Natural killer cell treated with Interleukin-12 subunit alpha and Interleukin-12 subunit beta and Interleukin-15 and Interleukin-18, amount 100 ng/mL, for 72 hours (primary cell): ENCODE measurements at regions not wholly inside any gene's neighbourhood (a gene's known extent, or its start where the extent isn't known, plus 50 kb on each side); places are given as distances from the start of the nearest gene placed in this dataset.
"Not testable (repeated sequence)": the region's sequence is repeated elsewhere in the genome, so short reads cannot be mapped to it uniquely, and the experiment has no call there.

Experiments used
- ATAC-seq, 2 donors: fragments of 150-1000 bp; cut with Tn5 transposase in 1 of 2; sonication (Bioruptor Pico), chemical (Tn5 transposase) in 1 of 2; 2 replicates each; pipeline ENCODE4 v1.10.0; 2021
- DNase-seq: peaks from one replicate; pipeline ENCODE4 v3.0.0; 2022; ENCODE audit warnings: low spot score
- H3K27ac Mint-ChIP-seq, 2 donors: 1 replicate in 1 of 2; 2 replicates in 1 of 2; pipeline ENCODE4 v1.8.0; 2022; ENCODE audit warnings: mixed read lengths in 2 of 2, mild to moderate bottlenecking in 1 of 2, moderate library complexity in 1 of 2
- H3K27me3 Mint-ChIP-seq, 2 donors: 1 replicate in 1 of 2; 2 replicates in 1 of 2; pipeline ENCODE4 v1.8.0; 2022; ENCODE audit warnings: mixed read lengths in 2 of 2
- H3K36me3 Mint-ChIP-seq: one replicate; pipeline ENCODE4 v1.8.0; 2022; ENCODE audit warnings: mixed read lengths
- H3K4me1 Mint-ChIP-seq, 2 donors: 1 replicate in 1 of 2; 2 replicates in 1 of 2; pipeline ENCODE4 v1.8.0; 2022; ENCODE audit warnings: low read depth in 2 of 2, mixed read lengths in 2 of 2, mild to moderate bottlenecking in 1 of 2
- H3K4me3 Mint-ChIP-seq: one replicate; pipeline ENCODE4 v1.8.0; 2022; ENCODE audit warnings: mixed read lengths
- H3K9me3 Mint-ChIP-seq: 2 replicates; pipeline ENCODE4 v1.8.0; 2022; ENCODE audit warnings: mixed read lengths

DNA sequence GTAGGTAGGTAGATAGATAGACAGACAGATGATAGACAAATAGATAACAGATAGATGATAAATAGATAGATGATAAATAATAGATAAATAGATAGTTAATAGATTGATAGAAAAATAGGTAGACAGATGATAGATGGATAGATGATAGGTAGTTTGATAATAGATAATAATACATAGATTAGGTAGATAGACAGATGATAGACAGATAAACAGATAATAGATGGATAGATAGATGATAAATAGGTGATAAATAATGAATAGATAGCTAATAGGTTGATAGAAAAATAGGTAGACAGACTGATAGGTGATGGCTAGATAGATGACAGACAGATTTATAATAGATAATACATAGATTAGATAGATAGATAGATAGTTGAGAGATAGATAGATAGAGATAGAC, 350.5 kb upstream of the DPP6 start:
- Mint-ChIP-seq H3K4me3 (no peak overlapping the region), H3K4me1 (no peaks in the 10 kb centered on the region), H3K36me3 (no peaks in the 10 kb centered on the region), H3K27me3 (no peaks in the 10 kb centered on the region), H3K27ac (no peak overlapping the region), H3K9me3 (peaks cover 17% of the 10 kb centered on the region)
- DNase-seq: no peak
- ATAC-seq: no peak

DNA sequence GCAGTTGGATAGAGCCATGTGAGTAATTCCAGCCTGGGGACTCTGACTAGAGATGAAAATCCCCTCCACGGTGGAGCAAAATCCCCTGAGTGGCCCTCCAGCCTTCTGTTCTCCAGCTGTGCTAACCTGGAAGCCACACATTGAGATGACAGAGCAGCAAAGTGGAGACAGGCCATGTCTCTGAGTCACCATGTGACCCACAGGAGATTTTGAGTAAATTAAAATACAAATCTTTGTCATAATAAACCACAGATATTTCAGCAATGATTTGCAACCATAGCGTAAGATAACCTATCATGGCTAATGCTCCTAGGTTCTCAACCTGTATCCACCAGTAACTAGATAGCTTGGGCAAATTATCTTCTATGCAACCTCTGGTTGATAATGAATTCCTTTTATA, 328.3 kb upstream of the DPP6 start:
- not testable (repeated sequence) for DNase-seq, H3K4me3 Mint-ChIP-seq, H3K9me3 Mint-ChIP-seq, H3K4me1 Mint-ChIP-seq, H3K27me3 Mint-ChIP-seq, H3K36me3 Mint-ChIP-seq, H3K27ac Mint-ChIP-seq
- ATAC-seq: peak in 1 of 2 donors; percentile 43

- H3K36me3 Mint-ChIP-seq, DNase-seq, H3K9me3 Mint-ChIP-seq, H3K4me3 Mint-ChIP-seq, H3K4me1 Mint-ChIP-seq, H3K27me3 Mint-ChIP-seq, H3K27ac Mint-ChIP-seq: not testable (repeated sequence)
- ATAC-seq: peak in 1 of 2 donors; percentile 27
Observed at GRCh38 chr7:153731504-153731903, 320.7 kb upstream of the DPP6 start.

DNA sequence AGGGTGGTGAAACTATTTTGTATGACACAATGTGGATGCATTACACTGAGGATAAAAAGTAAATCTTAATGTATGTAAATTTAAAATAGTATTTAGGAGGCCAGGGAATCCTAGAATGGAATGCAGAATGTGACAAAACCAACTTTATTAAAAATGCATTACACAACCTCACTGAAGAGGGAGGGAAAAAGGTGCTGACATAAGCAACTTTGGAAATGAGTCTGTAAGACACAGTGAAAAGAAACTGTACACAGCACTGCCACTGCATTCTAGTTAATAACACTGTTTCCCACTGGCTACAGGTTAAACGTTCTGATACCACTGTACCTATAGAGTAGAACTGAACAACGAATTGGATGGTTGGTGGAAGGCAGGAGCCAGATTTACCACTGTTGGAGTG, 308.8 kb upstream of the DPP6 start:
- not testable (repeated sequence) for H3K27me3 Mint-ChIP-seq, ATAC-seq, H3K27ac Mint-ChIP-seq, DNase-seq, H3K4me3 Mint-ChIP-seq, H3K4me1 Mint-ChIP-seq, H3K36me3 Mint-ChIP-seq, H3K9me3 Mint-ChIP-seq

- not testable (repeated sequence) for H3K4me3 Mint-ChIP-seq, ATAC-seq, H3K27ac Mint-ChIP-seq
Observed at GRCh38 chr7:153747969-153748368, 304.2 kb upstream of the DPP6 start.

DNA sequence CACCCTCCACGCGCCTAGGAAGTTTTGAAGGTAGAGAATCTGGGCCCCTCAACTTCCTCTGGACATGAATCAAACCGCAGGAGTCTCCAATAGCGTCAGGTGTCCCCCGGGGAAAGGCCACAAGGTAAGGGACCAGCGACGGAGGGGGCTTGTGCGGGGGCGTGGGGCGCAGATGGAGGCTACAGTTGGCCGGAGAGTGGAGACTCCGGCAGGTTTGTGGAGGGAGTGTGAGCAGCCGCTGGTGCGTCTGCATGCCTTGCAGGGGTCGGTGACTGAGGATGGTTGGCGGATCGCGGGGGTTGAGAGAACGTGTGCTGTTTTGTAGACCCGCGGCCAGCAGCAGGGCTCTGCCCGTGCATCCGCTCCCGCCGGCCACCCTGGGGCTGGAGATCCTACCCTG, 303.3 kb upstream of the DPP6 start:
- not testable (repeated sequence) for DNase-seq, H3K27ac Mint-ChIP-seq, H3K27me3 Mint-ChIP-seq, H3K36me3 Mint-ChIP-seq, ATAC-seq, H3K9me3 Mint-ChIP-seq, H3K4me3 Mint-ChIP-seq, H3K4me1 Mint-ChIP-seq

More at GRCh38 chr7:153747969-153748368, 304.2 kb upstream of the DPP6 start:
- not testable (repeated sequence) for DNase-seq, H3K36me3 Mint-ChIP-seq, H3K27me3 Mint-ChIP-seq, H3K4me1 Mint-ChIP-seq, H3K9me3 Mint-ChIP-seq

- not testable (repeated sequence) for H3K4me3 Mint-ChIP-seq, H3K27me3 Mint-ChIP-seq, H3K27ac Mint-ChIP-seq, H3K4me1 Mint-ChIP-seq, DNase-seq, ATAC-seq
- Mint-ChIP-seq H3K36me3 (peaks cover 16% of the 10 kb centered on the region), H3K9me3 (peaks cover 24% of the 10 kb centered on the region)
Observed at GRCh38 chr7:153765869-153766268, 286.3 kb upstream of the DPP6 start.

GRCh38 chr7:153766926-153767325, 285.3 kb upstream of the DPP6 start:
- ATAC-seq, H3K4me3 Mint-ChIP-seq, H3K27me3 Mint-ChIP-seq, DNase-seq, H3K27ac Mint-ChIP-seq, H3K4me1 Mint-ChIP-seq: not testable (repeated sequence)
- Mint-ChIP-seq H3K9me3 (peaks cover 26% of the 10 kb centered on the region), H3K36me3 (peaks cover 16% of the 10 kb centered on the region)

DNA sequence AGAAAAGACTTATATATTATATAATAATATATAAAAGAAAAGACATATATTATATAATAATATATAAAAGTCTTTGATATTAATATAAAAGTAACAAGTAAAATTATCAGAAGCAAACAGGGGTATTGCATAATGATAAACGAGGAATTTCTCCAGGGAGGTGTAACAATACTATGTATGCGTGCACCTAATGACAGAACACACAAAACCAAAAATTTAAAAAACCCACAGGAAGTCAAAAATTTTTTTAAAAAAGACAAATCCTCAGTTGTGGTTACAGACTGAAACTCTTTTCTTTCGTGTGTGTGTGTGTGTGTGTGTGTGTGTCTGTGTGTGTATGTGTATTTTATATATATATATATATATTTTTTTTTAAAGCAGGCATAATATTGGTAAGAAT, 279.2 kb upstream of the DPP6 start:
- no peak overlapping the region for H3K27ac Mint-ChIP-seq
- DNase-seq (no peak), ATAC-seq (no peak)
- peaks cover 12% of the 10 kb centered on the region for H3K36me3 Mint-ChIP-seq
- H3K9me3 Mint-ChIP-seq: peaks cover 16% of the 10 kb centered on the region
- no peak overlapping the region for H3K4me3 Mint-ChIP-seq
- no peaks in the 10 kb centered on the region for H3K4me1 Mint-ChIP-seq
- no peaks in the 10 kb centered on the region for H3K27me3 Mint-ChIP-seq

DNA sequence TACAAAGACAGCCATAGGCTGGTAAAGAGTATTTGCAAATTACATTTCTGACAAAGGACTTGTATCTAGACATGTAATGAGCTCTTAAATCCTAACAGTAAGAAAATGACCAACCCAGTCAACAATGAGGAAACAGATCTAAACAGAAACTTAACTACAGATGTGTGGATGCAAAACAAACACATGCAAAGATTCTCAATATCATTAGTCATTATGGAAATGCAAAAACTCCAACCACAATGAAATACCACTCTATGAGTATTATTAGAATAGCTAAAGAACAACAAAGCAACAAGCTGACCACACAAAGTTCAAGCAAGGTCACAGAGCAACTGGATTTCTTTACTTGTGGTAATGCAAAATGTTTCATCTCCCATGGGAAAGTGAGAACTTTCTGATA, 275.3 kb upstream of the DPP6 start:
- not testable (repeated sequence) for H3K4me3 Mint-ChIP-seq, ATAC-seq, DNase-seq, H3K4me1 Mint-ChIP-seq, H3K27ac Mint-ChIP-seq, H3K9me3 Mint-ChIP-seq, H3K36me3 Mint-ChIP-seq, H3K27me3 Mint-ChIP-seq

DNA sequence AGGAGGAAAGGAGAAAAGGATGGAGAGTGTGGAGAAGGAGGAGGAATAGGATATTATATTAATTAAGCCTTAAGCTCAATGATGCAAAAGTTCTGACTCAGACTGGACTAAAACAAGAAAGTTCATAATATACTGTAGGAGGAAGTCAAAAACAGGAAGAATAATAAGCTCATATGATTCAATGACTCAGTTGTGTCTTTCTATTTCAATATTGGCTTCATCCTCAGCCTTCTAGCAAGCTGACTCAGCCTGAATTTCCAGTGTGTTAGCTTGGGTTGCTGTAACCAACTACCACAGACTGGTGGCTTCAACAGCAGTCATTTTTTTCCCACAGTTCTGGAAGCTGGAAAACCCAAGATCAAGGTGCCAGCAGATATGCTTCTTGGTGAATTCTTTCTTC, 254.8 kb upstream of the DPP6 start:
- not testable (repeated sequence) for H3K9me3 Mint-ChIP-seq, ATAC-seq, H3K36me3 Mint-ChIP-seq, H3K27ac Mint-ChIP-seq, H3K27me3 Mint-ChIP-seq, DNase-seq, H3K4me3 Mint-ChIP-seq, H3K4me1 Mint-ChIP-seq

- no peak overlapping the region for H3K27ac Mint-ChIP-seq
Observed at GRCh38 chr7:153808117-153808516, 244.1 kb upstream of the DPP6 start.

GRCh38 chr7:153829525-153829924, 222.7 kb upstream of the DPP6 start:
- H3K9me3 Mint-ChIP-seq: peaks cover 17% of the 10 kb centered on the region
- no peak overlapping the region for H3K4me3 Mint-ChIP-seq
- no peaks in the 10 kb centered on the region for H3K4me1 Mint-ChIP-seq
- no peaks in the 10 kb centered on the region for H3K27me3 Mint-ChIP-seq
- no peak overlapping the region for H3K27ac Mint-ChIP-seq
- DNase-seq (no peak), ATAC-seq (no peak)
- H3K36me3 Mint-ChIP-seq: peaks cover 6% of the 10 kb centered on the region

More at GRCh38 chr7:153808117-153808516, 244.1 kb upstream of the DPP6 start:
- Mint-ChIP-seq H3K4me3 (no peak overlapping the region), H3K36me3 (no peaks in the 10 kb centered on the region), H3K9me3 (peaks cover 6% of the 10 kb centered on the region), H3K4me1 (no peaks in the 10 kb centered on the region), H3K27me3 (no peaks in the 10 kb centered on the region)
- peak; percentile 40 to 46 for ATAC-seq
- DNase-seq: no peak

DNA sequence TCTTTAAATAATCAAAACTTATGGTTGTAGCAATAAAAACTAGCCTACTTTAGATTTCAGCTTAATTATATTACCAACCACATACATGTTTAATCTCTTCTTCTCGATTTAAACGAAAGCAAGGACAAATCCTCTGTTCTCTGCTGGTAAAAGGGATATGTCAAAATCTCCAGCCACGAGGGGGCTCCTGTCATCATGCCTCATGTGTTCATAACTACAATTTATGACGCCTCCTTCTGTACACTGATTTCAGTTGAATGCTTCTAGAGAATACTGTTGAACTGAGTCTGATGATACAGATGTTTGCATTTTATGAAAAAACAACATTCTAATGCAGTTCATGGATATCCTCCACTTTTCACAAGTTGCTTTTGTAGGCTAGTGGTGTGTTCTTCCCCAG, 220.0 kb upstream of the DPP6 start:
- peaks cover 16% of the 10 kb centered on the region for H3K9me3 Mint-ChIP-seq
- H3K4me1 Mint-ChIP-seq: no peaks in the 10 kb centered on the region
- DNase-seq (no peak), ATAC-seq (no peak)
- no peaks in the 10 kb centered on the region for H3K27me3 Mint-ChIP-seq
- no peak overlapping the region for H3K4me3 Mint-ChIP-seq
- no peaks in the 10 kb centered on the region for H3K36me3 Mint-ChIP-seq
- H3K27ac Mint-ChIP-seq: no peak overlapping the region

- no peaks in the 10 kb centered on the region for H3K36me3 Mint-ChIP-seq
- H3K4me3 Mint-ChIP-seq: no peak overlapping the region
- peaks cover 11% of the 10 kb centered on the region for H3K9me3 Mint-ChIP-seq
- ATAC-seq (no peak), DNase-seq (no peak)
- no peaks in the 10 kb centered on the region for H3K4me1 Mint-ChIP-seq
- no peak overlapping the region for H3K27ac Mint-ChIP-seq
- H3K27me3 Mint-ChIP-seq: no peaks in the 10 kb centered on the region
Observed at GRCh38 chr7:153835103-153835502, 217.1 kb upstream of the DPP6 start.
